Esophagus squamous epithelium (tissue), 5 donors: ENCODE measurements at regions not wholly inside any gene's neighbourhood (a gene's known extent, or its start where the extent isn't known, plus 50 kb on each side); places are given as distances from the start of the nearest gene placed in this dataset.

Experiments used
- DNase-seq: peaks from one replicate; lab custom pipeline; 2025; lab: John Stamatoyannopoulos, UW
- H3K27ac ChIP-seq, 4 donors: fragments of 200-600 bp; sonication (generic); one replicate each; pipeline ENCODE4 v1.5.1; 2016 to 2019; ENCODE audit warnings: mild to moderate bottlenecking in 1 of 4
- H3K27me3 ChIP-seq, 4 donors: fragments of 200-600 bp; sonication (generic); 1 replicate in 3 of 4; 2 replicates in 1 of 4; pipeline versions ENCODE4 v1.5.1 to v1.6.0; 2017 to 2021; ENCODE audit warnings: antibody characterized with exemption in 1 of 4
- H3K36me3 ChIP-seq, 3 donors: fragments of 200-600 bp; sonication (generic); one replicate each; pipeline ENCODE4 v1.5.1; 2016 to 2019
- H3K4me1 ChIP-seq, 3 donors: fragments of 200-600 bp; sonication (generic); one replicate each; pipeline ENCODE4 v1.5.1; 2017 to 2019
- H3K4me3 ChIP-seq, 4 donors: fragments of 200-600 bp; sonication (generic); 1 replicate in 3 of 4; 2 replicates in 1 of 4; pipeline ENCODE4 v1.5.1; 2016 to 2019; ENCODE audit warnings: mild to moderate bottlenecking in 2 of 4, moderate library complexity in 1 of 4
- H3K9me3 ChIP-seq, 3 donors: fragments of 200-600 bp; sonication (generic); one replicate each; pipeline ENCODE4 v1.5.1; 2016 to 2019
- POLR2A ChIP-seq, 4 donors: fragments of 450-650 bp; IDR thresholded peaks; one replicate each; pipeline ENCODE4 v1.6.1; 2017; ENCODE audit warnings: antibody characterized with exemption in 4 of 4, mild to moderate bottlenecking in 4 of 4, moderate library complexity in 3 of 4
- WGBS, 2 donors: methylation state at CpG; one replicate each; pipeline ENCODE4 v1.1.5; 2018; 5-methylcytosine and 5-hydroxymethylcytosine counted together
- intact Hi-C: fragments of 100-400 bp; cut with DNase I; formaldehyde crosslinking; loops from one replicate; pipeline ENCODE4 v1.15.0; 2022
- TF ChIP-seq, protein P1 (sequence below), 6 experiments: fragments of 450-650 bp in 4 of 6; fragments of 200-600 bp in 2 of 6; sonication (generic) in 2 of 6; IDR thresholded peaks; one replicate each; pipeline ENCODE4 v1.5.1; 2016 to 2019; ENCODE audit warnings: antibody characterized with exemption in 6 of 6, mild to moderate bottlenecking in 4 of 6, moderate library complexity in 4 of 6
- donor health status: DM: yes; HTN: yes; CAD: no.

DNA sequence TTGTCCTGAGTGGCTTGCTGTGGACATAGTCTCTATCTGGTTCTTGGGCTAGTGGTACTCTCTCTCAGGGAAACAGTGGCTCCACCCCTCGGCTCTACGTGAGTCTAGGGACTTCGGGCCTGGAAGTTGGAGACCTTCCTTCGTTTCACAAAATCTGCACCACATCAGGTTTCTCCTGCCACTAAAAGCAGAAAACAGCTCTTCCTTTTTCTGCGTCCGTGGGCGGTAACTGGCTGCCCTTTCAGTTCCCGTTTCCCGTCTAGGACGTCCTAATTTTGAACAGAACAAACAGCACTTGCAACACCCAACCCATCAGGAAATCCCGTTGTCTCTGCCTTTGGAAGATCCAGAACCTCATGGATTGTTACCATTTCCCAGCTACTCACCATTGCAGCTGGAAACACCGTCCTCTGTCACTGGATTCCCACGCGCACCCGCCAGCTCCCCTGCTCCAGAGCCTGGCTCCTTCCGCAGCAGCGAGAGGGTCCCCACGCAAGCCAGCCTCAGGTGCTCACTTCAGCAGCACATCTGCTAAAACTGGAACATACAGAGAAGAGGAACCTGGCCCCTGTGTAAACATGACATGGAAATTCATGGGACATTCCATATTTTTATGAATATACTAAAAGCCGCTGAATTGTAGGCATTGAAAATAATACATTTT lies 311.4 kb upstream of the AKR1E2 start:
- Histone ChIP-seq H3K27ac (peak overlapping the region in 3 of 4 donors; percentile 38 to 75 (median 66)), H3K36me3 (no peaks in the 10 kb centered on the region), H3K27me3 (no peaks in the 10 kb centered on the region), H3K4me3 (peak overlapping the region in 1 of 4 donors; percentile 2), H3K9me3 (no peaks in the 10 kb centered on the region), H3K4me1 (peaks cover 0 to 13% (median 4%) of the 10 kb centered on the region in 3 donors)
- WGBS, 2 donors: 53 to 63% methylated on average over 14 to 18 of the region's 19 CpGs
- intact Hi-C loops: no loop called here
- DNase-seq: no peak
- TF ChIP-seq, protein P1, sequence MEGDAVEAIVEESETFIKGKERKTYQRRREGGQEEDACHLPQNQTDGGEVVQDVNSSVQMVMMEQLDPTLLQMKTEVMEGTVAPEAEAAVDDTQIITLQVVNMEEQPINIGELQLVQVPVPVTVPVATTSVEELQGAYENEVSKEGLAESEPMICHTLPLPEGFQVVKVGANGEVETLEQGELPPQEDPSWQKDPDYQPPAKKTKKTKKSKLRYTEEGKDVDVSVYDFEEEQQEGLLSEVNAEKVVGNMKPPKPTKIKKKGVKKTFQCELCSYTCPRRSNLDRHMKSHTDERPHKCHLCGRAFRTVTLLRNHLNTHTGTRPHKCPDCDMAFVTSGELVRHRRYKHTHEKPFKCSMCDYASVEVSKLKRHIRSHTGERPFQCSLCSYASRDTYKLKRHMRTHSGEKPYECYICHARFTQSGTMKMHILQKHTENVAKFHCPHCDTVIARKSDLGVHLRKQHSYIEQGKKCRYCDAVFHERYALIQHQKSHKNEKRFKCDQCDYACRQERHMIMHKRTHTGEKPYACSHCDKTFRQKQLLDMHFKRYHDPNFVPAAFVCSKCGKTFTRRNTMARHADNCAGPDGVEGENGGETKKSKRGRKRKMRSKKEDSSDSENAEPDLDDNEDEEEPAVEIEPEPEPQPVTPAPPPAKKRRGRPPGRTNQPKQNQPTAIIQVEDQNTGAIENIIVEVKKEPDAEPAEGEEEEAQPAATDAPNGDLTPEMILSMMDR (IDR thresholded peaks at IDR 0.05): no peak
- no peak for TF ChIP-seq POLR2A (IDR thresholded peaks at IDR 0.05)

DNA sequence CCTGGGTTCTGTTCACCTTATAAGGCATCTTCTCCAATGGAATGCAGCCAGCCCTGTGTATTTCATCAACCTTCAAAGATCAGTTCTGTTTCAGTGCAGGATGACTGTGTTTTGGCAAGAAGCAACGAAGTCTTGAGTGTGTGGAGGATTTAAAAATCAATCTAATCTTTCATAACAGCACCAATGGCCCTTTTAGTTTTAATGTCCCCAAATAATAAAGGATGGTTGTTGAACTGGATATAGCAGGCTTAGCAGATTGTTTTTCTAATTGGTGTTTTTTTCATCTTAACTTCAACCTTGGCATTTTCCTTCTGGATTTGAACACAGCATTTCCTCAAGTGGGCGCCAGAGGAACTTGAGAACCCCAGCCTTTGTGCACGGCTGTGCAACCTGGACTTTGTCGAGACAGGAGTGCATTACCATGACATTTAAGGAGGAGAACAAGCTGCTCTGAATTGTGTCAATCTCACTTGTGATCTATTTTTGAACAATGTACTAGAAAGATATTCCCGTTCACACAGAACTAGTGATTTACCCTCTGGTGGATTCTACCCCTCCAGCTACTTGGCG lies 313.3 kb upstream of the AKR1E2 start:
- DNase-seq: no peak
- intact Hi-C loops: no loop called here
- no peak for TF ChIP-seq POLR2A (IDR thresholded peaks at IDR 0.05)
- TF ChIP-seq, protein P1 (IDR thresholded peaks at IDR 0.05): peak in 5 of 6 experiments; percentile 42 to 75 (median 53)
- peak overlapping the region in 2 of 4 donors; percentile 35 to 52 for H3K27ac ChIP-seq
- no peaks in the 10 kb centered on the region for H3K27me3 ChIP-seq
- 20 to 37% methylated on average over 6 of the region's 6 CpGs for WGBS, 2 donors
- H3K9me3 ChIP-seq: no peaks in the 10 kb centered on the region
- H3K4me1 ChIP-seq: peaks cover 0 to 13% (median 4%) of the 10 kb centered on the region in 3 donors
- no peaks in the 10 kb centered on the region for H3K36me3 ChIP-seq
- no peak overlapping the region for H3K4me3 ChIP-seq

DNA sequence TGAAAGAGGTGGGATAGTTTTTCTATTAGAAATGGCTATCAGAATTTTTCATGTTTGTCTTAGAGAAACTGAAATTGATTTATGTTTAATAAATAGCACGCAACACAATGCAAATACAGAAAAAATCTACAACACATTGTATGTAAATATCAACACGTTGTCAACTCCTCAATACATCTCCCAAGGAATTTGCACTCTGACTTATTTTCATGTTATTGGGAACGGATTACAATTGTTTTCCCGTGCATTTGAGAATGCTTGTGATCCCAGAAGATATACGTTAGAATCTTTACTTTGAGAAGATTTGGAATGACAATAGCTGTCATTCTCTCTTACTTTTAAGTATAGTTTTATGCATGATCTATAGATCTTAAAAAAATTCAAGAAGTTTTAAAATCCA lies 313.8 kb upstream of the AKR1E2 start:
- H3K9me3 ChIP-seq: no peaks in the 10 kb centered on the region
- H3K27ac ChIP-seq: peak overlapping the region in 1 of 4 donors; percentile 35
- WGBS, 2 donors: 83 to 90% methylated on average over 5 of the region's 5 CpGs
- no peak for TF ChIP-seq POLR2A (IDR thresholded peaks at IDR 0.05)
- TF ChIP-seq, protein P1 (IDR thresholded peaks at IDR 0.05): no peak
- DNase-seq: no peak
- no peaks in the 10 kb centered on the region for H3K36me3 ChIP-seq
- H3K4me3 ChIP-seq: no peak overlapping the region
- intact Hi-C loops: no loop called here
- no peaks in the 10 kb centered on the region for H3K27me3 ChIP-seq
- peaks cover 0 to 13% (median 4%) of the 10 kb centered on the region in 3 donors for H3K4me1 ChIP-seq

DNA sequence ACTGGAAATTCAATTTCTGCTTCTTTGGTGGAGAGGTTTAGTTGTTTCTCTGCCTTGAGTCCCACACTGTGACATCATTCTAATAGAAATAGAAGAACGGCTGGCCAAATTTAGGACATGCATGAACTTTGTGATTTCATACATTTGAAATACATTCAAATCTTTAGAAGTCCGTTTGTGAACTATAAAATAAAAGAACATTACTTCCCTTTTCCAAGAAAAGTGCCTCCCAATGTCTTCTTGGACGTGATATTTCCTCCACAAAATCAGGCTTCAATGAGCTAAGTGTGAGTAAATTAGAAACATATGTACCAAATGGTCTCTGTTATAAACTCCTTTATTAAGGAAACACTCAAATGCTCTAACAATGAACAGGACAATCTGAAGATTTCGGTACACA lies 314.5 kb upstream of the AKR1E2 start:
- Histone ChIP-seq H3K4me3 (no peak overlapping the region), H3K27me3 (no peaks in the 10 kb centered on the region), H3K27ac (no peak overlapping the region), H3K4me1 (peaks cover 0 to 13% (median 4%) of the 10 kb centered on the region in 3 donors), H3K9me3 (no peaks in the 10 kb centered on the region), H3K36me3 (no peaks in the 10 kb centered on the region)
- intact Hi-C loops: no loop called here
- 50 to 63% methylated on average over 4 of the region's 4 CpGs for WGBS, 2 donors
- DNase-seq: no peak
- TF ChIP-seq POLR2A (IDR thresholded peaks at IDR 0.05): no peak
- TF ChIP-seq, protein P1 (IDR thresholded peaks at IDR 0.05): no peak

DNA sequence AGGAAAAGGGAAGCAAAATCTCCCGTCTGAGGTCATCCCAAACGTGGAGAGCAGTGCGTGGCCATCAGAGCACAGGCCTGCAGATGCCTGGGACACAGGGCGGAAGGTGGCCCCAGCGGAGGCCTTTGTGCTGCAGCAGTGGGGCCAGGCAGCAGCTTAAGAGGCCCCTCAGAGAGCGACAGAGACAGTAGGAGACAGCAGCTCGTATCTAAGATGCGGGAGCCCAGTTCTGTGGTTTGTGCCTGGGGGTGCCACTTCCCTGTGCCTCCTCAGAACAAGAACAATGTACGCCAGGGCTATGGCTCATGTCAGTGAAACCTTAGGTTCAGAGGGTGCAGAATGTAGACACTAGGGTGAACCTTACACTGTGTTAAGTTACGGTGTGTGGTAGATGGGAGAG lies 316.6 kb upstream of the AKR1E2 start:
- Histone ChIP-seq H3K9me3 (no peaks in the 10 kb centered on the region), H3K27ac (no peak overlapping the region), H3K27me3 (no peaks in the 10 kb centered on the region), H3K4me3 (no peak overlapping the region), H3K36me3 (no peaks in the 10 kb centered on the region), H3K4me1 (peaks cover 0 to 13% (median 4%) of the 10 kb centered on the region in 3 donors)
- WGBS, 2 donors: 85 to 97% methylated on average over 6 to 10 of the region's 10 CpGs
- intact Hi-C loops: no loop called here
- TF ChIP-seq, protein P1 (IDR thresholded peaks at IDR 0.05): no peak
- TF ChIP-seq POLR2A (IDR thresholded peaks at IDR 0.05): no peak
- no peak for DNase-seq
